H9 (cell line): ENCODE measurements at regions not wholly inside any gene's neighbourhood (a gene's known extent, or its start where the extent isn't known, plus 50 kb on each side); places are given as distances from the start of the nearest gene placed in this dataset.

Experiments
- DNase-seq: peaks from one replicate; pipeline ENCODE4 v3.0.0-alpha.2; 2017
- H2AFZ ChIP-seq: one replicate; pipeline ENCODE4 v1.6.1; 2013; ENCODE audit warnings: mild to moderate bottlenecking, low read length, control low read depth, moderate library complexity
- H2AK5ac ChIP-seq: 2 replicates; pipeline ENCODE4 v1.6.1; 2013; ENCODE audit warnings: low read length, control low read depth, mixed read lengths; ENCODE audit not compliant: insufficient read length
- H2BK120ac ChIP-seq: one replicate; pipeline ENCODE4 v1.6.1; 2013; ENCODE audit warnings: low read depth, mild to moderate bottlenecking, low read length, control low read depth, inconsistent platforms; ENCODE audit not compliant: poor library complexity, severe bottlenecking
- H2BK12ac ChIP-seq: 2 replicates; pipeline ENCODE4 v1.6.1; 2013; ENCODE audit warnings: low read length, control low read depth, mixed read lengths, low read depth; ENCODE audit not compliant: insufficient read length
- H2BK15ac ChIP-seq: 2 replicates; pipeline ENCODE4 v1.6.1; 2013; ENCODE audit warnings: low read depth, low read length, control low read depth
- H2BK20ac ChIP-seq: one replicate; pipeline ENCODE4 v1.6.1; 2013; ENCODE audit warnings: low read depth, mild to moderate bottlenecking, low read length, control low read depth, inconsistent platforms; ENCODE audit not compliant: poor library complexity, severe bottlenecking
- H2BK5ac ChIP-seq: 2 replicates; pipeline ENCODE4 v1.6.1; 2013; ENCODE audit warnings: low read length, control low read depth, mixed read lengths; ENCODE audit not compliant: insufficient read length
- H3K14ac ChIP-seq: 2 replicates; pipeline ENCODE4 v1.6.1; 2013; ENCODE audit warnings: low read length, control low read depth; ENCODE audit not compliant: insufficient read depth
- H3K18ac ChIP-seq: 2 replicates; pipeline ENCODE4 v1.6.1; 2013; ENCODE audit warnings: low read depth, mild to moderate bottlenecking, mixed read lengths, low read length, control low read depth; ENCODE audit not compliant: insufficient read length
- H3K23ac ChIP-seq: 2 replicates; pipeline ENCODE4 v1.6.1; 2013; ENCODE audit warnings: low read length, control low read depth, mixed read lengths, low read depth; ENCODE audit not compliant: insufficient read length
- H3K23me2 ChIP-seq: 2 replicates; pipeline ENCODE4 v1.6.1; 2013; ENCODE audit warnings: low read depth, mild to moderate bottlenecking, mixed read lengths, low read length, control low read depth; ENCODE audit not compliant: insufficient read length, poor library complexity, severe bottlenecking
- H3K27ac ChIP-seq: 2 replicates; pipeline ENCODE4 v1.5.1; 2013; ENCODE audit warnings: low read length, control low read depth, mixed read lengths, low read depth; ENCODE audit not compliant: insufficient read length
- H3K27me3 ChIP-seq: 2 replicates; pipeline ENCODE4 v1.6.1; 2013; ENCODE audit warnings: low read length, control low read depth, inconsistent platforms; ENCODE audit not compliant: insufficient read depth
- H3K4ac ChIP-seq: 2 replicates; pipeline ENCODE4 v1.6.1; 2013; ENCODE audit warnings: low read depth, mild to moderate bottlenecking, control low read depth, inconsistent platforms, low read length, moderate library complexity
- H3K4me1 ChIP-seq: 2 replicates; pipeline ENCODE4 v1.6.1; 2013; ENCODE audit warnings: low read length, control low read depth, inconsistent platforms; ENCODE audit not compliant: insufficient read depth
- H3K4me2 ChIP-seq: 2 replicates; pipeline ENCODE4 v1.6.1; 2013; ENCODE audit warnings: low read length, control low read depth, mixed read lengths; ENCODE audit not compliant: insufficient read length, insufficient read depth
- H3K56ac ChIP-seq: 2 replicates; pipeline ENCODE4 v1.6.1; 2013; ENCODE audit warnings: low read depth, mild to moderate bottlenecking, mixed read lengths, low read length, control low read depth; ENCODE audit not compliant: insufficient read length
- H3K79me1 ChIP-seq: 2 replicates; pipeline ENCODE4 v1.6.1; 2013; ENCODE audit warnings: low read depth, mild to moderate bottlenecking, moderate library complexity, low read length, control low read depth, inconsistent platforms; ENCODE audit not compliant: insufficient read depth, poor library complexity, severe bottlenecking
- H3K79me2 ChIP-seq: 2 replicates; pipeline ENCODE4 v1.6.1; 2013; ENCODE audit warnings: low read length, control low read depth, inconsistent platforms; ENCODE audit not compliant: insufficient read depth
- H3K9ac ChIP-seq: 2 replicates; pipeline ENCODE4 v1.6.1; 2013; ENCODE audit warnings: low read length, control low read depth, mixed read lengths; ENCODE audit not compliant: insufficient read length; ENCODE audit errors: extremely low read depth
- H3K9me3 ChIP-seq: one replicate; pipeline ENCODE4 v1.6.1; 2013; ENCODE audit warnings: low read depth, low read length, inconsistent platforms; ENCODE audit not compliant: control insufficient read depth
- H3T11ph ChIP-seq: one replicate; pipeline ENCODE4 v1.6.1; 2013; ENCODE audit warnings: mild to moderate bottlenecking, low read length, control low read depth, inconsistent platforms
- H4K20me1 ChIP-seq: one replicate; pipeline ENCODE4 v1.6.1; 2013; ENCODE audit not compliant: control insufficient read depth, insufficient read length, insufficient read depth
- H4K5ac ChIP-seq: 2 replicates; pipeline ENCODE4 v1.6.1; 2013; ENCODE audit warnings: low read depth, mild to moderate bottlenecking, mixed read lengths, low read length, control low read depth; ENCODE audit not compliant: insufficient read length
- H4K8ac ChIP-seq: replicated peaks from 2 replicates; pipeline ENCODE4 v1.6.1; 2013; ENCODE audit warnings: low read length, control low read depth, mixed read lengths, low read depth; ENCODE audit not compliant: insufficient read length
- H4K91ac ChIP-seq: 2 replicates; pipeline ENCODE4 v1.6.1; 2013; ENCODE audit warnings: low read depth, mild to moderate bottlenecking, moderate library complexity, mixed read lengths, low read length, control low read depth; ENCODE audit not compliant: insufficient read length
- H3K27ac Mint-ChIP-seq, 3 experiments: 2 replicates in 2 of 3; 3 replicates in 1 of 3; pipeline ENCODE4 v1.8.0; 2020 to 2021; ENCODE audit warnings: mixed read lengths in 3 of 3, mild to moderate bottlenecking in 1 of 3, moderate library complexity in 1 of 3
- H3K27me3 Mint-ChIP-seq: 2 replicates; pipeline ENCODE4 v1.8.0; 2021; ENCODE audit warnings: low read depth, mild to moderate bottlenecking, moderate library complexity, mixed read lengths
- H3K36me3 Mint-ChIP-seq, 3 experiments: 2 replicates in 2 of 3; 3 replicates in 1 of 3; pipeline ENCODE4 v1.8.0; 2020 to 2021; ENCODE audit warnings: low read depth in 3 of 3, mixed read lengths in 3 of 3; ENCODE audit not compliant: insufficient read depth in 1 of 3
- H3K4me1 Mint-ChIP-seq, 2 experiments: 2 replicates each; pipeline ENCODE4 v1.8.0; 2020; ENCODE audit warnings: mixed read lengths in 2 of 2
- H3K4me3 Mint-ChIP-seq, 2 experiments: 2 replicates in 1 of 2; 3 replicates in 1 of 2; pipeline ENCODE4 v1.8.0; 2020 to 2021; ENCODE audit warnings: mild to moderate bottlenecking in 2 of 2, mixed read lengths in 2 of 2, moderate library complexity in 1 of 2
- H3K9me3 Mint-ChIP-seq, 2 experiments: 2 replicates in 1 of 2; 3 replicates in 1 of 2; pipeline ENCODE4 v1.8.0; 2020; ENCODE audit warnings: mild to moderate bottlenecking in 2 of 2, mixed read lengths in 2 of 2, moderate library complexity in 1 of 2
- CTCF ChIP-seq: fragments of 200-600 bp; sonication (generic); conservative IDR thresholded peaks from 3 replicates; pipeline ENCODE4 v1.8.0; 2021; ENCODE audit warnings: antibody characterized with exemption, mild to moderate bottlenecking
- WGBS: extraction: QIAGEN DNeasy Blood & Tissue Kit; methylation state at CpG from one replicate; pipeline ENCODE4 v1.1.7; 2013; ENCODE audit warnings: missing lambda C conversion rate, low lambda C conversion rate, mixed read lengths; ENCODE audit not compliant: insufficient read length; ENCODE audit errors: extremely low coverage; 5-methylcytosine and 5-hydroxymethylcytosine counted together

GRCh38 chr2:163373496-163373895, 362.3 kb downstream of the FIGN start:
- no peak for DNase-seq
- H3T11ph ChIP-seq, result no peak overlapping the region
- Mint-ChIP-seq H3K4me1 (peaks cover 0 to 8% of the 10 kb centered on the region in 2 experiments; a peak in 2 of 4 replicates), H3K36me3 (no peaks in the 10 kb centered on the region), H3K9me3 (no peaks in the 10 kb centered on the region), H3K27me3 (no peaks in the 10 kb centered on the region), H3K4me3 (no peak overlapping the region), H3K27ac (no peak overlapping the region)
- no peaks in the 10 kb centered on the region for H3K4me1 ChIP-seq
- no peak overlapping the region for H3K4ac ChIP-seq
- H3K18ac ChIP-seq, result no peak overlapping the region
- H3K23me2 ChIP-seq, result no peaks in the 10 kb centered on the region
- H2BK15ac ChIP-seq, result no peak overlapping the region
- H4K20me1 ChIP-seq, result no peaks in the 10 kb centered on the region
- no peak overlapping the region for H4K8ac ChIP-seq
- H3K27ac ChIP-seq, result no peak overlapping the region
- H3K79me2 ChIP-seq, result no peaks in the 10 kb centered on the region
- no peak overlapping the region for H3K9ac ChIP-seq
- WGBS, result no CpG with 5 or more reads among the region's 1 CpG
- H3K79me1 ChIP-seq, result no peaks in the 10 kb centered on the region
- no peak overlapping the region for H2AK5ac ChIP-seq
- H2BK20ac ChIP-seq, result no peak overlapping the region
- no peak overlapping the region for H3K14ac ChIP-seq
- H4K5ac ChIP-seq, result no peak overlapping the region
- H3K27me3 ChIP-seq, result no peaks in the 10 kb centered on the region
- no peak overlapping the region for H4K91ac ChIP-seq
- TF ChIP-seq CTCF, result no peak
- H2BK120ac ChIP-seq, result no peak overlapping the region
- H3K9me3 ChIP-seq, result no peaks in the 10 kb centered on the region
- no peak overlapping the region for H2AFZ ChIP-seq
- H2BK5ac ChIP-seq, result no peak overlapping the region
- H2BK12ac ChIP-seq, result no peak overlapping the region
- H3K56ac ChIP-seq, result no peak overlapping the region
- H3K4me2 ChIP-seq, result no peak overlapping the region
- no peak overlapping the region for H3K23ac ChIP-seq
